Astrocyte (in vitro differentiated cells and primary cell): ENCODE measurements at regions not wholly inside any gene's neighbourhood (a gene's known extent, or its start where the extent isn't known, plus 50 kb on each side); places are given as distances from the start of the nearest gene placed in this dataset.

ENCODE experiments used
- DNase-seq: peaks from one replicate; pipeline ENCODE4 v3.0.0-alpha.2; 2010; ENCODE audit warnings: low read depth
- FAIRE-seq: peaks from 2 replicates; lab custom pipeline; 2011; peaks lifted over from hg19 to GRCh38; lab: Jason Lieb, UNC
- H2AFZ ChIP-seq: 2 replicates; pipeline ENCODE4 v1.6.0; 2012; ENCODE audit warnings: low read depth, low read length, inconsistent platforms
- H3K27ac ChIP-seq: 2 replicates; pipeline ENCODE4 v1.5.1; 2011; ENCODE audit warnings: low read depth, low read length, inconsistent platforms
- H3K27me3 ChIP-seq: 2 replicates; pipeline ENCODE4 v1.6.0; 2011; ENCODE audit warnings: low read length, inconsistent platforms; ENCODE audit not compliant: insufficient read depth
- H3K36me3 ChIP-seq: 2 replicates; pipeline ENCODE4 v1.5.1; 2011; ENCODE audit warnings: low read length, inconsistent platforms; ENCODE audit not compliant: insufficient read depth
- H3K4me1 ChIP-seq: 2 replicates; pipeline ENCODE4 v1.5.1; 2011; ENCODE audit warnings: low read length, inconsistent platforms; ENCODE audit not compliant: insufficient read depth
- H3K4me2 ChIP-seq: 2 replicates; pipeline ENCODE4 v1.6.0; 2012; ENCODE audit warnings: low read length, inconsistent platforms
- H3K4me3 ChIP-seq: 2 replicates; pipeline ENCODE4 v1.5.1; 2011; ENCODE audit warnings: low read depth, mild to moderate bottlenecking, low read length, inconsistent platforms; ENCODE audit not compliant: insufficient read depth
- H3K79me2 ChIP-seq: 2 replicates; pipeline ENCODE4 v1.6.0; 2012; ENCODE audit warnings: mild to moderate bottlenecking, low read length, inconsistent platforms; ENCODE audit not compliant: insufficient read depth
- H3K9ac ChIP-seq: 2 replicates; pipeline ENCODE4 v1.6.0; 2012; ENCODE audit warnings: mild to moderate bottlenecking, low read length, inconsistent platforms
- H3K9me3 ChIP-seq: 2 replicates; pipeline ENCODE4 v1.5.1; 2012; ENCODE audit warnings: low read depth, mild to moderate bottlenecking, low read length, inconsistent platforms; ENCODE audit not compliant: insufficient read depth
- H4K20me1 ChIP-seq: 2 replicates; pipeline ENCODE4 v1.6.0; 2012; ENCODE audit warnings: low read length, inconsistent platforms; ENCODE audit not compliant: insufficient read depth
- H3K27ac Mint-ChIP-seq: one replicate; pipeline ENCODE4 v1.8.0; 2021; ENCODE audit warnings: mild to moderate bottlenecking, mixed read lengths; ENCODE audit not compliant: unreplicated experiment
- H3K27me3 Mint-ChIP-seq: one replicate; pipeline ENCODE4 v1.8.0; 2021; ENCODE audit warnings: low read depth, mixed read lengths; ENCODE audit not compliant: unreplicated experiment
- H3K36me3 Mint-ChIP-seq: one replicate; pipeline ENCODE4 v1.8.0; 2021; ENCODE audit warnings: low read depth, mixed read lengths; ENCODE audit not compliant: unreplicated experiment
- H3K4me1 Mint-ChIP-seq: one replicate; pipeline ENCODE4 v1.8.0; 2021; ENCODE audit warnings: low read depth, mixed read lengths; ENCODE audit not compliant: unreplicated experiment
- H3K4me3 Mint-ChIP-seq: one replicate; pipeline ENCODE4 v1.8.0; 2021; ENCODE audit warnings: mild to moderate bottlenecking, moderate library complexity, mixed read lengths; ENCODE audit not compliant: unreplicated experiment
- H3K9me3 Mint-ChIP-seq: one replicate; pipeline ENCODE4 v1.8.0; 2021; ENCODE audit warnings: mild to moderate bottlenecking, mixed read lengths; ENCODE audit not compliant: unreplicated experiment
- CTCF ChIP-seq: IDR thresholded peaks from 2 replicates; pipeline ENCODE4 v1.5.1; 2011; ENCODE audit warnings: low read depth, mild to moderate bottlenecking, inconsistent platforms, low read length, moderate library complexity; ENCODE audit not compliant: insufficient read depth
- EZH2 ChIP-seq: IDR thresholded peaks from 2 replicates; pipeline ENCODE4 v1.6.1; 2012; ENCODE audit warnings: mild to moderate bottlenecking, low read length, inconsistent platforms; ENCODE audit not compliant: insufficient read depth

GRCh38 chr15:29377161-29377560 lies 107.5 kb upstream of the NSMCE3 start:
- TF ChIP-seq EZH2 = no peak
- no peak for TF ChIP-seq CTCF
- no peaks in the 10 kb centered on the region for H3K9me3 Mint-ChIP-seq
- Histone ChIP-seq H3K9me3 (no peaks in the 10 kb centered on the region), H3K27me3 (peaks cover 2% of the 10 kb centered on the region), H3K79me2 (no peaks in the 10 kb centered on the region), H3K36me3 (no peaks in the 10 kb centered on the region), H3K27ac (no peak overlapping the region), H2AFZ (no peak overlapping the region), H3K4me1 (no peaks in the 10 kb centered on the region), H4K20me1 (no peaks in the 10 kb centered on the region), H3K4me2 (no peak overlapping the region), H3K9ac (no peak overlapping the region), H3K4me3 (no peak overlapping the region)
- no peak overlapping the region for H3K4me3 Mint-ChIP-seq
- FAIRE-seq (no peak), DNase-seq (no peak)
- H3K36me3 Mint-ChIP-seq = no peaks in the 10 kb centered on the region
- no peak overlapping the region for H3K27ac Mint-ChIP-seq
- no peaks in the 10 kb centered on the region for H3K4me1 Mint-ChIP-seq
- peaks cover 5% of the 10 kb centered on the region for H3K27me3 Mint-ChIP-seq

- H3K4me3 Mint-ChIP-seq = no peak overlapping the region
- Histone ChIP-seq H3K36me3 (no peaks in the 10 kb centered on the region), H3K4me2 (no peak overlapping the region), H2AFZ (peak overlapping the region; percentile 10), H3K9me3 (no peaks in the 10 kb centered on the region), H3K27me3 (peaks cover 2% of the 10 kb centered on the region), H3K79me2 (no peaks in the 10 kb centered on the region), H3K9ac (no peak overlapping the region), H3K27ac (no peak overlapping the region), H3K4me3 (no peak overlapping the region), H4K20me1 (no peaks in the 10 kb centered on the region), H3K4me1 (no peaks in the 10 kb centered on the region)
- no peak overlapping the region for H3K27ac Mint-ChIP-seq
- H3K9me3 Mint-ChIP-seq = no peaks in the 10 kb centered on the region
- no peak for DNase-seq
- H3K4me1 Mint-ChIP-seq = no peaks in the 10 kb centered on the region
- H3K27me3 Mint-ChIP-seq = peaks cover 3% of the 10 kb centered on the region
- H3K36me3 Mint-ChIP-seq = no peaks in the 10 kb centered on the region
- FAIRE-seq = no peak
- TF ChIP-seq CTCF = no peak
- no peak for TF ChIP-seq EZH2
These were observed 107.0 kb upstream of the NSMCE3 start for GRCh38 chr15:29376590-29376989.

GRCh38 chr15:29369261-29369660 lies 99.6 kb upstream of the NSMCE3 start:
- Mint-ChIP-seq H3K4me1 (peaks cover 3% of the 10 kb centered on the region), H3K4me3 (no peak overlapping the region), H3K9me3 (peaks cover 25% of the 10 kb centered on the region), H3K27me3 (no peaks in the 10 kb centered on the region), H3K36me3 (no peaks in the 10 kb centered on the region), H3K27ac (no peak overlapping the region)
- no peaks in the 10 kb centered on the region for H3K79me2 ChIP-seq
- no peaks in the 10 kb centered on the region for H3K9me3 ChIP-seq
- no peak overlapping the region for H3K27ac ChIP-seq
- H3K9ac ChIP-seq = no peak overlapping the region
- FAIRE-seq (no peak), DNase-seq (no peak)
- no peaks in the 10 kb centered on the region for H4K20me1 ChIP-seq
- TF ChIP-seq EZH2 (no peak), CTCF (no peak)
- H3K27me3 ChIP-seq = no peaks in the 10 kb centered on the region
- no peak overlapping the region for H3K4me3 ChIP-seq
- H3K4me2 ChIP-seq = no peak overlapping the region
- H3K36me3 ChIP-seq = no peaks in the 10 kb centered on the region
- no peak overlapping the region for H2AFZ ChIP-seq
- peaks cover 2% of the 10 kb centered on the region for H3K4me1 ChIP-seq
